Gastroesophageal sphincter (tissue), 3 donors: ENCODE measurements at regions not wholly inside any gene's neighbourhood (a gene's known extent, or its start where the extent isn't known, plus 50 kb on each side); places are given as distances from the start of the nearest gene placed in this dataset.

ENCODE experiments used
- POLR2A ChIP-seq, 2 donors: fragments of 450-650 bp; IDR thresholded peaks; one replicate each; pipeline ENCODE4 v1.6.1; 2017; ENCODE audit warnings: antibody characterized with exemption in 2 of 2, mild to moderate bottlenecking in 2 of 2, moderate library complexity in 1 of 2
- POLR2AphosphoS5 ChIP-seq: sonication (generic); formaldehyde crosslinking; IDR thresholded peaks from one replicate; pipeline ENCODE4 v1.6.1; 2017; ENCODE audit warnings: antibody characterized with exemption
- TF ChIP-seq, protein P1 (sequence below), 4 experiments: fragments of 200-600 bp in 2 of 4; fragments of 450-650 bp in 2 of 4; sonication (generic) in 1 of 4; IDR thresholded peaks; one replicate each; pipeline ENCODE4 v1.5.1; 2017 to 2019; ENCODE audit warnings: antibody characterized with exemption in 4 of 4, mild to moderate bottlenecking in 2 of 4, moderate library complexity in 2 of 4

DNA sequence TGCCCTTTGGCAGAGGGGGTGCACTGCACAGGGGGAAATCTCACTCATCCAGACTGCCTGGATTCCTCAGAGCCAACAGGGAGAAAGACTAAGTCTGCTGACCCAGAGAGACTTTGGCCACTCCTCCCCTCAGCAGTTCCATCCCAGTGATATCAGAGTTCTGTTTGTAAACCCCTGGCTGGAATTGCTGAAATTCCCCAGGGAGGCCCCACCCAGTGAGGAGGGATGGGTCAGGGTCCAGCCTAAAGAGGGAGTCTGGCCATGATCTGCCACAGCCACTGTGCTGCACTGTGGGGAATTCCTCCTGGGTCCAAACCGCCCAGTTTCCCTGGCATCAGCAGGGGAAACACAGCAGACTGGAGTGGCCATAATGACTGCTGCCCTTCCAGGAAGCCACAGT is 54.9 kb upstream of the USP15 start:
- TF ChIP-seq, protein P1, sequence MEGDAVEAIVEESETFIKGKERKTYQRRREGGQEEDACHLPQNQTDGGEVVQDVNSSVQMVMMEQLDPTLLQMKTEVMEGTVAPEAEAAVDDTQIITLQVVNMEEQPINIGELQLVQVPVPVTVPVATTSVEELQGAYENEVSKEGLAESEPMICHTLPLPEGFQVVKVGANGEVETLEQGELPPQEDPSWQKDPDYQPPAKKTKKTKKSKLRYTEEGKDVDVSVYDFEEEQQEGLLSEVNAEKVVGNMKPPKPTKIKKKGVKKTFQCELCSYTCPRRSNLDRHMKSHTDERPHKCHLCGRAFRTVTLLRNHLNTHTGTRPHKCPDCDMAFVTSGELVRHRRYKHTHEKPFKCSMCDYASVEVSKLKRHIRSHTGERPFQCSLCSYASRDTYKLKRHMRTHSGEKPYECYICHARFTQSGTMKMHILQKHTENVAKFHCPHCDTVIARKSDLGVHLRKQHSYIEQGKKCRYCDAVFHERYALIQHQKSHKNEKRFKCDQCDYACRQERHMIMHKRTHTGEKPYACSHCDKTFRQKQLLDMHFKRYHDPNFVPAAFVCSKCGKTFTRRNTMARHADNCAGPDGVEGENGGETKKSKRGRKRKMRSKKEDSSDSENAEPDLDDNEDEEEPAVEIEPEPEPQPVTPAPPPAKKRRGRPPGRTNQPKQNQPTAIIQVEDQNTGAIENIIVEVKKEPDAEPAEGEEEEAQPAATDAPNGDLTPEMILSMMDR (IDR thresholded peaks at IDR 0.05), result no peak
- TF ChIP-seq POLR2A (IDR thresholded peaks at IDR 0.05) (no peak), POLR2AphosphoS5 (no peak)
